Tibial nerve (tissue), 4 donors: ENCODE measurements at regions not wholly inside any gene's neighbourhood (a gene's known extent, or its start where the extent isn't known, plus 50 kb on each side); places are given as distances from the start of the nearest gene placed in this dataset.
A peak's percentile ranks its signal among the peaks of the same experiment; 100 is the strongest.
"Not testable (repeated sequence)": the region's sequence is repeated elsewhere in the genome, so short reads cannot be mapped to it uniquely, and the experiment has no call there.

Source experiments
- DNase-seq, 2 donors: peaks; one replicate each; pipeline ENCODE4 v3.0.0-alpha.2; 2019; ENCODE audit warnings: low spot score in 2 of 2
- H3K27ac ChIP-seq, 4 donors: fragments of 200-600 bp; sonication (generic) in 3 of 4; one replicate each; pipeline ENCODE4 v1.5.1; 2017 to 2019; ENCODE audit warnings: mild to moderate bottlenecking in 1 of 4
- H3K27me3 ChIP-seq, 2 donors: fragments of 200-600 bp; sonication (generic) in 1 of 2; one replicate each; pipeline versions ENCODE4 v1.5.1 to v1.6.0; 2017 to 2019
- H3K36me3 ChIP-seq, 3 donors: fragments of 200-600 bp; sonication (generic); one replicate each; pipeline ENCODE4 v1.5.1; 2018 to 2019
- H3K4me1 ChIP-seq, 4 donors: fragments of 200-600 bp; sonication (generic) in 3 of 4; one replicate each; pipeline ENCODE4 v1.5.1; 2017 to 2019
- H3K4me3 ChIP-seq, 4 donors: fragments of 200-600 bp; sonication (generic) in 3 of 4; one replicate each; pipeline ENCODE4 v1.5.1; 2017 to 2019; ENCODE audit warnings: mild to moderate bottlenecking in 1 of 4, moderate library complexity in 1 of 4
- H3K9me3 ChIP-seq, 4 donors: fragments of 200-600 bp; sonication (generic) in 3 of 4; one replicate each; pipeline ENCODE4 v1.5.1; 2017 to 2019
- CTCF ChIP-seq, 5 experiments: fragments of 200-600 bp in 3 of 5; fragments of 450-650 bp in 2 of 5; sonication (generic) in 3 of 5; IDR thresholded peaks; one replicate each; pipeline ENCODE4 v1.5.1; 2016 to 2019; ENCODE audit warnings: antibody characterized with exemption in 5 of 5, mild to moderate bottlenecking in 3 of 5, moderate library complexity in 2 of 5
- EP300 ChIP-seq, 2 donors: sonication (generic); formaldehyde crosslinking; IDR thresholded peaks; one replicate each; pipeline ENCODE4 v1.6.1; 2017; ENCODE audit warnings: antibody characterized with exemption in 2 of 2, mild to moderate bottlenecking in 1 of 2
- POLR2A ChIP-seq, 2 donors: fragments of 450-650 bp; IDR thresholded peaks; one replicate each; pipeline ENCODE4 v1.6.1; 2017; ENCODE audit warnings: antibody characterized with exemption in 2 of 2, mild to moderate bottlenecking in 2 of 2, moderate library complexity in 2 of 2
- WGBS, 2 donors: methylation state at CpG; one replicate each; pipeline ENCODE4 v1.1.5; 2018; 5-methylcytosine and 5-hydroxymethylcytosine counted together

DNA sequence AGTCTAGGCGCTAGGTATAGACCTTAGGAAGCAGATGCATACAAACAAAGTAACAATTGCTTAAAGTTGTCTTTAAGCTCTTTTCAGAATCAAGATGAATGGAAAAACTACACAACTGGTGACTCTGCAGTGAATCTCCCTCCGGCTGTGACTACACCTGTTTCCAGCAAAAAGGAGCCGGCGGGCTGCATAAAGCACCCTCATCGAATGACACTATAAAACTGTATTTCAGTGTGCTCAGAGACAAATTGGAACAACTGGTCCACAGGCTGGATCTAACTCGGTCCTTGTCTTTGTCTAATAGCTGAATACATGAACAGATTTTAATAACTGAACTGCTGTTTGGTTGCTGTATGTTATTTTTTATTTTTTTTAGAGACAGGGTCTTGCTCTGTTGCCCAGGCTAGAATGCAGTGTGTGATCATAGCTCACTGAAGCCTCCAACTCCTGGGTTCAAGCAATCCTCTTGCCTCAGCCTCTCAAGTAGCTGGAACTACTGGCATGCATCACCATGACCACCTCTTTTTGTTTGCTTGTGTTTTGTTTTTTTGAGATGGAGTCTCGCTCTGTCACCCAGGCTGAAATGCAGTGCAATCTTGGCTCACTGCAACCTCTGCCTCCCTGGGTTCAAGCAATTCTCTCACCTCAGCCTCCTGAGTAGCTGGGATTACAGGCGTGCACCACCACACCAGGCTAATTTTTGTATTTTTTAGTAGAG is 64.2 kb upstream of the SVIL start:
- TF ChIP-seq EP300 (IDR thresholded peaks at IDR 0.05) (no peak), POLR2A (IDR thresholded peaks at IDR 0.05) (no peak), CTCF (IDR thresholded peaks at IDR 0.05) (no peak)
- 84 to 93% methylated on average over 8 of the region's 8 CpGs for WGBS, 2 donors
- DNase-seq, result no peak
- no peaks in the 10 kb centered on the region for H3K36me3 ChIP-seq
- no peak overlapping the region for H3K4me3 ChIP-seq
- no peaks in the 10 kb centered on the region for H3K27me3 ChIP-seq
- H3K4me1 ChIP-seq, result peaks cover 0 to 14% (median 5%) of the 10 kb centered on the region in 4 donors
- H3K27ac ChIP-seq, result no peak overlapping the region
- H3K9me3 ChIP-seq, result no peaks in the 10 kb centered on the region

DNA sequence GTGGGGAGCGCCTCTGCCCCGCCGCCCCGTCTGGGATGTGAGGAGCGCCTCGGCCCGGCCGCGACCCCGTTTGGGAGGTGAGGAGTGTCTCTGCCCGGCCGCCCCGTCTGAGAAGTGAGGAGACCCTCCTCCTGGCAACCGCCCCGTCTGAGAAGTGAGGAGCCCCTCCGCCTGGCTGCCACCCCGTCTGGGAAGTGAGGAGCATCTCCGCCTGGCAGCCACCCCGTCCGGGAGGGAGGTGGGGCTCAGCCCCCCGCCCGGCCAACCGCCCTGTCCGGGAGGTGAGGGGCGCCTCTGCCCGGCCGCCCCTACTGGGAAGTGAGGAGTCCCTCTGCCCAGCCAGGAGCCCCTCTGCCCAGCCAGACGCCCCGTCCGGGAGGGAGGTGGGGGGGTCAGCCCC is 61.8 kb upstream of the SVIL start:
- not testable (repeated sequence) for H3K27ac ChIP-seq

DNA sequence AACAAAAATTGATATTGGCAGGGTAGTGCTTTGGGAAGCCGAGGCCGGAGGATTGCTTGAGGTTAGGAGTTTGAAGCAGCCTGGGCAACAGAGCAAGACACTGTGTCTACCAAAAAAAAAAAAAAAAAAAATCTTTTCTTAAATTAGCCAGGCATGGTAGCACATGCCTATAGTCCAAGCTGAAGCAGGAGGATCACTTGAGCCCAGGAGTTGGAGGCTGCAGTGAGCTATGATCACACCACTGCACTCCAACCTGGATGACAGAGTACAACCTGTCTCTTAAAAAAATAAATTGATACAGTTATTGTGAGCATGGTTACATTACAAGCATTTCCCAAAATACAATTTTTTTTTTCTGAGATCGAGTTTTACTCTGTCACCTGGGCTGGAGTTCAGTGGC is 59.4 kb upstream of the SVIL start:
- H3K27me3 ChIP-seq, result no peaks in the 10 kb centered on the region
- TF ChIP-seq CTCF (IDR thresholded peaks at IDR 0.05), result no peak
- TF ChIP-seq POLR2A (IDR thresholded peaks at IDR 0.05), result no peak
- no peak for TF ChIP-seq EP300 (IDR thresholded peaks at IDR 0.05)
- 79 to 90% methylated on average over 3 of the region's 3 CpGs for WGBS, 2 donors
- peaks cover 0 to 14% (median 0%) of the 10 kb centered on the region in 4 donors for H3K4me1 ChIP-seq
- no peaks in the 10 kb centered on the region for H3K36me3 ChIP-seq
- no peak for DNase-seq
- H3K4me3 ChIP-seq, result no peak overlapping the region
- H3K9me3 ChIP-seq, result no peaks in the 10 kb centered on the region
- H3K27ac ChIP-seq, result no peak overlapping the region

More for the DNA sequence above, 61.8 kb upstream of the SVIL start:
- not testable (repeated sequence) for DNase-seq, H3K4me1 ChIP-seq, H3K27me3 ChIP-seq, H3K4me3 ChIP-seq, H3K36me3 ChIP-seq, H3K9me3 ChIP-seq
- WGBS, 2 donors, result 91% methylated on average over 17 of the region's 30 CpGs; no CpG with 5 or more reads in 1 of the 2 donors

GRCh38 chr10:29692121-29692539 is 57.4 kb upstream of the SVIL start:
- WGBS, 2 donors, result 54 to 75% methylated on average over 5 of the region's 5 CpGs
- Histone ChIP-seq H3K27ac (peak overlapping the region in 3 of 4 donors; percentile 12 to 78 (median 44)), H3K36me3 (no peaks in the 10 kb centered on the region), H3K4me1 (peaks cover 0 to 24% (median 0%) of the 10 kb centered on the region in 4 donors), H3K4me3 (peak overlapping the region in 1 of 4 donors; percentile 17), H3K27me3 (no peaks in the 10 kb centered on the region), H3K9me3 (no peaks in the 10 kb centered on the region)
- DNase-seq, result no peak
- TF ChIP-seq POLR2A (IDR thresholded peaks at IDR 0.05) (no peak), CTCF (IDR thresholded peaks at IDR 0.05) (no peak), EP300 (IDR thresholded peaks at IDR 0.05) (no peak)

DNA sequence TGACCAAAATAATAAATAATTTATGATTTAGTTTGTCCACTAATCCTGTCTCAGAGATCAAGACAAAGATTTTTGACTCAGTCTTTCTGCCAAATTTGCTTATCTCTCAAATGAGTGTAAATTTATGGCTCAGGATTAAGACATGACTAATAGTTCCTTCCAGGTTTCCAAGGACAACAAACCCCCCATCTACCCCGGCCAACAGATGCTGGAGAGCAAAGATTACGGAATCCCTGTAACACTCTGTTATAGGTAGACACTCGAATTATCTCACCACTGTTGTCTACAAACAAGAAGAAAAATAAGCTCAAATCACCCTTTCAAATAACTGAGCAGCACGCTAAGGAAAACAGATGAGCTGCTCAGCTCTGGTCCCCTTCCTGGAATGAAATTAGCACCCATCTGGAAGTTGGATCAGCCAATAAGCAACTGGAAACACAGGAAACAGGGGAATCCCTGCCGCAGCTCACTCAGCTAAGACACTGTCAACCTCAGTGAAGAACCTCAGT is 56.8 kb upstream of the SVIL start:
- WGBS, 2 donors, result 50 to 62% methylated on average over 5 of the region's 5 CpGs
- H3K4me3 ChIP-seq, result peak overlapping the region in 1 of 4 donors; percentile 17

More for the DNA sequence above, 56.8 kb upstream of the SVIL start:
- Histone ChIP-seq H3K9me3 (no peaks in the 10 kb centered on the region), H3K36me3 (no peaks in the 10 kb centered on the region), H3K27ac (peak overlapping the region in 3 of 4 donors; percentile 12 to 78 (median 44)), H3K4me1 (peaks cover 0 to 24% (median 0%) of the 10 kb centered on the region in 4 donors), H3K27me3 (no peaks in the 10 kb centered on the region)
- TF ChIP-seq EP300 (IDR thresholded peaks at IDR 0.05) (no peak), CTCF (IDR thresholded peaks at IDR 0.05) (no peak), POLR2A (IDR thresholded peaks at IDR 0.05) (no peak)
- no peak for DNase-seq
